ENCODE measurements at regions not wholly inside any gene's neighbourhood (a gene's known extent, or its start where the extent isn't known, plus 50 kb on each side); places are given as distances from the start of the nearest gene placed in this dataset.

DNA sequence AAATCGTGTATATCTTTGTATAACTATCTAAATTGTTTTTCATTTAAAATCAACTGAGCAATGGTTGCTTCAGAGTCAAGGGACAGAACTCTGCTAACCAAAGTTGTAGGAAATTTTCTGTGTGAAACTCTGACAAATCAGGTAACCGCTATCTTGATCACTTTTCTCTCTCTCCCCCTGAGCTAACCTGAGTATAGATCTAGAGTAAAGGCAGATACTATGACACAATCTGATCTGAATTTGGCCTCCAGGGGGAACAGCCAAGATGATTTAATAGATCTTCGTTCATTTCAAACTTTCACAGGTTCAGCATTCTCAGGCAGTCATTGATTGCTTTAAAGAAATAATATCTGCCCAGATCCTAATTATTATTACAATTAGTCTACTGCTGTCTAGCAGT, 472.8 kb downstream of the NUF2 start:
- intact Hi-C loops (cut with DNase I), result no loop called here
- H3K27ac ChIP-seq (ENCODE audit: low read depth in 2 of 2, low read length in 2 of 2), result no peak overlapping the region
- no peaks in the 10 kb centered on the region for H3K4me1 ChIP-seq (ENCODE audit: control insufficient read depth in 2 of 3, insufficient read depth in 2 of 3, low read depth in 1 of 3, low read length in 3 of 3)
- no peak overlapping the region for H3K4me3 ChIP-seq (ENCODE audit: low read length in 3 of 3)
- DNase-seq (no peak), FAIRE-seq (no peak)
- H3K9me3 ChIP-seq (ENCODE audit: control insufficient read depth in 2 of 3, insufficient read depth in 1 of 3, low read length in 3 of 3), result peaks cover 0 to 4% (median 0%) of the 10 kb centered on the region in 3 donors
- H3K9ac ChIP-seq (ENCODE audit: low read length in 3 of 3), result no peak overlapping the region
- H3K36me3 ChIP-seq (ENCODE audit: control insufficient read depth in 2 of 3, insufficient read depth in 3 of 3, low read length in 3 of 3), result no peaks in the 10 kb centered on the region
- TF ChIP-seq, protein P1, sequence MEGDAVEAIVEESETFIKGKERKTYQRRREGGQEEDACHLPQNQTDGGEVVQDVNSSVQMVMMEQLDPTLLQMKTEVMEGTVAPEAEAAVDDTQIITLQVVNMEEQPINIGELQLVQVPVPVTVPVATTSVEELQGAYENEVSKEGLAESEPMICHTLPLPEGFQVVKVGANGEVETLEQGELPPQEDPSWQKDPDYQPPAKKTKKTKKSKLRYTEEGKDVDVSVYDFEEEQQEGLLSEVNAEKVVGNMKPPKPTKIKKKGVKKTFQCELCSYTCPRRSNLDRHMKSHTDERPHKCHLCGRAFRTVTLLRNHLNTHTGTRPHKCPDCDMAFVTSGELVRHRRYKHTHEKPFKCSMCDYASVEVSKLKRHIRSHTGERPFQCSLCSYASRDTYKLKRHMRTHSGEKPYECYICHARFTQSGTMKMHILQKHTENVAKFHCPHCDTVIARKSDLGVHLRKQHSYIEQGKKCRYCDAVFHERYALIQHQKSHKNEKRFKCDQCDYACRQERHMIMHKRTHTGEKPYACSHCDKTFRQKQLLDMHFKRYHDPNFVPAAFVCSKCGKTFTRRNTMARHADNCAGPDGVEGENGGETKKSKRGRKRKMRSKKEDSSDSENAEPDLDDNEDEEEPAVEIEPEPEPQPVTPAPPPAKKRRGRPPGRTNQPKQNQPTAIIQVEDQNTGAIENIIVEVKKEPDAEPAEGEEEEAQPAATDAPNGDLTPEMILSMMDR (IDR thresholded peaks at IDR 0.05; ENCODE audit: borderline replicate concordance, extremely low read depth, insufficient read depth), result no peak
- no peaks in the 10 kb centered on the region for H3K27me3 ChIP-seq (ENCODE audit: control insufficient read depth, insufficient read depth, low read length)

DNA sequence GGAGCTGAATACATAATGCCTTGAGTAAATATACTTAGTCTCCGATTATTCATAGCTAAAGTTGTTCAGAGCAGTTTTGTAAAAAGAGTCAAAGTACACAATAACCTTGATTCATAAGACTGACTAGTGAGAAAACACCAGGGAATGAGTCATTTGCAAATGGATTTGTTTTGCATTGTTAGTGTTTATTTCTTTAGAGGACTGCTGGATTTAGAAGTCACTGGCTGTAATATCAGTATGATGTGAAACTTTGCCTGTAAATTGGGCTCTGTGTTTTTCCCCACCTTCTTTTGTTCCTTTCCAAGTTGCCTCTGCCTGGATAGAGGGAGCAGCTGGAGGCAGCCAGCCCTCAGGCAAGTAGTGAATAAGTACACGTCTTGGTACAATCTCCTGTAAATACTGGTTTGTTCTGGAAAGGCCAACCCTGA, 474.7 kb downstream of the NUF2 start:
- Histone ChIP-seq H3K27ac (ENCODE audit: low read depth in 2 of 2, low read length in 2 of 2) (no peak overlapping the region), H3K9ac (ENCODE audit: low read length in 3 of 3) (no peak overlapping the region), H3K4me3 (ENCODE audit: low read length in 3 of 3) (no peak overlapping the region), H3K36me3 (ENCODE audit: control insufficient read depth in 2 of 3, insufficient read depth in 3 of 3, low read length in 3 of 3) (no peaks in the 10 kb centered on the region), H3K4me1 (ENCODE audit: control insufficient read depth in 2 of 3, insufficient read depth in 2 of 3, low read depth in 1 of 3, low read length in 3 of 3) (no peaks in the 10 kb centered on the region), H3K27me3 (ENCODE audit: control insufficient read depth, insufficient read depth, low read length) (no peaks in the 10 kb centered on the region), H3K9me3 (ENCODE audit: control insufficient read depth in 2 of 3, insufficient read depth in 1 of 3, low read length in 3 of 3) (peaks cover 0 to 4% (median 0%) of the 10 kb centered on the region in 3 donors)
- FAIRE-seq (no peak), DNase-seq (no peak)
- intact Hi-C loops (cut with DNase I), result no loop called here
- TF ChIP-seq, protein P1 (IDR thresholded peaks at IDR 0.05; ENCODE audit: borderline replicate concordance, extremely low read depth, insufficient read depth), result no peak

DNA sequence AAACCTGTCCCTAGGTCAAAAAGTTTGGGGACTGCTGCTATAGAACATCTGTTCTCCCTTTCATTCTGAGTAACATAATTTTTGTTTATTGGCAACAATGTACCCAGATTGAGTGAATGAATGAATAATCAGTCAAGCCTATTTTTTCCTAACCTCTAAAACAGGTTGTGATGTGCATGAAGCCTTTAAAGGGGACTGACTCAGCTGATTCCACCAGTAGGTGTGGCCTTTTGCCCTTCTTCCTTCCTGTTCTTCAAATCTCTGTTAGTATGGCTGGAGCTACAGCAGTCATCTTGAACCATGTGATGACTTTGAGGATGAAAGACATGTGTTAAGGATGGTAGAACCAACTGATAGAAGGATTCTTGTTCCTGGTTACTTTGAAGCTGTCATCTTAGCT, 476.1 kb downstream of the NUF2 start:
- DNase-seq (no peak), FAIRE-seq (no peak)
- no peak overlapping the region for H3K27ac ChIP-seq (ENCODE audit: low read depth in 2 of 2, low read length in 2 of 2)
- no peak overlapping the region for H3K9ac ChIP-seq (ENCODE audit: low read length in 3 of 3)
- H3K4me3 ChIP-seq (ENCODE audit: low read length in 3 of 3), result no peak overlapping the region
- no peaks in the 10 kb centered on the region for H3K36me3 ChIP-seq (ENCODE audit: control insufficient read depth in 2 of 3, insufficient read depth in 3 of 3, low read length in 3 of 3)
- H3K4me1 ChIP-seq (ENCODE audit: control insufficient read depth in 2 of 3, insufficient read depth in 2 of 3, low read depth in 1 of 3, low read length in 3 of 3), result no peaks in the 10 kb centered on the region
- H3K27me3 ChIP-seq (ENCODE audit: control insufficient read depth, insufficient read depth, low read length), result no peaks in the 10 kb centered on the region
- peaks cover 0 to 4% (median 0%) of the 10 kb centered on the region in 3 donors for H3K9me3 ChIP-seq (ENCODE audit: control insufficient read depth in 2 of 3, insufficient read depth in 1 of 3, low read length in 3 of 3)
- intact Hi-C loops (cut with DNase I), result no loop called here
- TF ChIP-seq, protein P1 (IDR thresholded peaks at IDR 0.05; ENCODE audit: borderline replicate concordance, extremely low read depth, insufficient read depth), result no peak

DNA sequence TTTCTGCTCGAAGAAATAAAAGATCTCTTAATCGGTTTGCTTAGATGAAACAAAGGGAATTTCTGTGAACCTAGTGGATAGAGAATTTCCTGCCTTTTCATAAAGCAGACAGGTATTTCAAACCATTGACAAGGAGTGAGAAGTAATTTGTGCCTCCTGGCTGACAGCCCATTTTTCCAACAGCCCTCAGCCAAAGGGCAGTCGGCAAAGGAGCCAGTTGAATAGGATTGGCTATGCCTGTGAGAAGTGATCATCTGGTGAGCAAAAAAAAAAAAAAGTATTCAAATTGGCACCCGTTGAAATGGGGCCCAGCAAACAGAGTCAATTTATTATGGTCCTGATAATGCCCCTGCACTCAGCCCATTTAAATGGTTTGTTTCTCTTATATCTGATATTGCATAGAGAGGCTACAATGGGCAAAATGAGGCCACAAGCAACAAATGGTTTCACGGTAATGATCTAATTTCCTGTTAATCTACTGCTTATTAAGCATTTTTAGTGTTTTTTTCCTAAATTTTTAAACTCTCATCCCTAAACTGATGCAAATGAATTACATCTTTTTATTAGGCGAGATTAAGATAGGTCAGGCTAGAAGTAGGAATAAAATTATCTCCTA, 477.5 kb downstream of the NUF2 start:
- Histone ChIP-seq H3K9me3 (ENCODE audit: control insufficient read depth in 2 of 3, insufficient read depth in 1 of 3, low read length in 3 of 3) (no peaks in the 10 kb centered on the region), H3K4me1 (ENCODE audit: control insufficient read depth in 2 of 3, insufficient read depth in 2 of 3, low read depth in 1 of 3, low read length in 3 of 3) (no peaks in the 10 kb centered on the region), H3K27ac (ENCODE audit: low read depth in 2 of 2, low read length in 2 of 2) (no peak overlapping the region), H3K4me3 (ENCODE audit: low read length in 3 of 3) (no peak overlapping the region), H3K36me3 (ENCODE audit: control insufficient read depth in 2 of 3, insufficient read depth in 3 of 3, low read length in 3 of 3) (no peaks in the 10 kb centered on the region), H3K9ac (ENCODE audit: low read length in 3 of 3) (no peak overlapping the region), H3K27me3 (ENCODE audit: control insufficient read depth, insufficient read depth, low read length) (no peaks in the 10 kb centered on the region)
- intact Hi-C loops (cut with DNase I), result no loop called here
- TF ChIP-seq, protein P1 (IDR thresholded peaks at IDR 0.05; ENCODE audit: borderline replicate concordance, extremely low read depth, insufficient read depth), result no peak
- FAIRE-seq, result no peak
- DNase-seq, result no peak

Data from kidney (tissue), 13 donors.